GM21576 (cell line): ENCODE measurements at regions not wholly inside any gene's neighbourhood (a gene's known extent, or its start where the extent isn't known, plus 50 kb on each side); places are given as distances from the start of the nearest gene placed in this dataset.

Experiments
- ATAC-seq: cut with Tn5 transposase; IDR thresholded peaks from one replicate; pipeline ENCODE4 v1.9.1; 2021; ENCODE audit warnings: mild to moderate bottlenecking, moderate library complexity; ENCODE audit not compliant: unreplicated experiment

GRCh38 chr7:18198868-18199267 is 171.2 kb upstream of the PRPS1L1 start:
- no peak for ATAC-seq

GRCh38 chr7:18200266-18200665 is 172.6 kb upstream of the PRPS1L1 start:
- no peak for ATAC-seq

GRCh38 chr7:18200855-18201254 is 173.2 kb upstream of the PRPS1L1 start:
- no peak for ATAC-seq

GRCh38 chr7:18201350-18201749 is 173.7 kb upstream of the PRPS1L1 start:
- no peak for ATAC-seq

- ATAC-seq: no peak
These were observed 174.8 kb upstream of the PRPS1L1 start for GRCh38 chr7:18202315-18203045.

GRCh38 chr7:18206331-18206730 is 178.7 kb upstream of the PRPS1L1 start:
- no peak for ATAC-seq

- ATAC-seq: no peak
These were observed 181.3 kb upstream of the PRPS1L1 start for GRCh38 chr7:18208921-18209320.

- ATAC-seq: no peak
These were observed 182.7 kb upstream of the PRPS1L1 start for GRCh38 chr7:18210377-18210776.

- no peak for ATAC-seq
These were observed 183.1 kb upstream of the PRPS1L1 start for GRCh38 chr7:18210788-18211187.

- no peak for ATAC-seq
These were observed 184.7 kb upstream of the PRPS1L1 start for GRCh38 chr7:18212308-18212707.

- no peak for ATAC-seq
These were observed 185.1 kb upstream of the PRPS1L1 start for GRCh38 chr7:18212758-18213157.

GRCh38 chr7:18213652-18214051 is 186.0 kb upstream of the PRPS1L1 start:
- ATAC-seq: no peak

- ATAC-seq: no peak
These were observed 188.6 kb upstream of the PRPS1L1 start for GRCh38 chr7:18216270-18216669.

GRCh38 chr7:18221377-18222293 is 194.0 kb upstream of the PRPS1L1 start:
- ATAC-seq: no peak

- no peak for ATAC-seq
These were observed 195.0 kb upstream of the PRPS1L1 start for GRCh38 chr7:18222636-18223035.

- no peak for ATAC-seq
These were observed 196.5 kb upstream of the PRPS1L1 start for GRCh38 chr7:18224138-18224537.

GRCh38 chr7:18225067-18225466 is 197.4 kb upstream of the PRPS1L1 start:
- ATAC-seq: peak; percentile 75

- ATAC-seq: no peak
These were observed 199.0 kb upstream of the PRPS1L1 start for GRCh38 chr7:18226598-18226997.

GRCh38 chr7:18228686-18229085 is 201.0 kb upstream of the PRPS1L1 start:
- ATAC-seq: no peak

- ATAC-seq: no peak
These were observed 202.6 kb upstream of the PRPS1L1 start for GRCh38 chr7:18230271-18230670.

GRCh38 chr7:18231854-18232253 is 204.2 kb upstream of the PRPS1L1 start:
- ATAC-seq: no peak

- no peak for ATAC-seq
These were observed 206.9 kb upstream of the PRPS1L1 start for GRCh38 chr7:18234519-18234918.
